ENCODE measurements at regions not wholly inside any gene's neighbourhood (a gene's known extent, or its start where the extent isn't known, plus 50 kb on each side); places are given as distances from the start of the nearest gene placed in this dataset.

GRCh38 chr6:150301846-150302519 is 66.8 kb upstream of the IYD start:
- no peaks in the 10 kb centered on the region for H4K20me1 ChIP-seq (ENCODE audit: insufficient read depth, low read length)
- H3K36me3 ChIP-seq (replicated peaks in 1 of 2; ENCODE audit: control insufficient read depth in 1 of 2, insufficient read depth in 2 of 2, low read length in 2 of 2) = no peaks in the 10 kb centered on the region
- TF ChIP-seq U2AF2 (IDR thresholded peaks at IDR 0.05; ENCODE audit: low read depth, low read length) (no peak), FOSL2 (CRISPR knock-in tag; IDR thresholded peaks at IDR 0.05) (peak; percentile 43)
- H3K4me1 ChIP-seq (ENCODE audit: insufficient read depth, low read length) = no peaks in the 10 kb centered on the region
- in situ Hi-C loops (cut with HindIII; ENCODE audit: extremely low pct_ligation_motif_present, low pct_unique_long_range_greater_than_20kb) (no loop called here), intact Hi-C loops (cut with micrococcal nuclease; ENCODE audit: unreplicated experiment) (no loop called here)
- DNase-seq (ENCODE audit: low spot score) = peak; percentile 2
- peaks cover 5 to 23% of the 10 kb centered on the region in 2 experiments; a peak in 2 of 5 replicates for H3K27me3 ChIP-seq (ENCODE audit: control insufficient read depth in 1 of 2, insufficient read depth in 2 of 2, low read length in 2 of 2)
- no peaks in the 10 kb centered on the region for H3K79me2 ChIP-seq (ENCODE audit: insufficient read depth, low read length)
- CTCF ChIA-PET (ENCODE audit: low intra/inter-chr PET ratio, low total read pairs) = no interaction called here
- H3K9me3 ChIP-seq (ENCODE audit: low read length) = peaks cover 13% of the 10 kb centered on the region
- no peak overlapping the region for H3K4me3 ChIP-seq (replicated peaks in 1 of 3; ENCODE audit: insufficient read depth in 1 of 3, low read depth in 2 of 3, low read length in 3 of 3)
- 40% methylated on average over 6 of the region's 6 CpGs for WGBS (ENCODE audit: low lambda C conversion rate)
- no TSS peak for BruUV-seq (replicated peaks)
- H3K27ac ChIP-seq (ENCODE audit: extremely low read length, insufficient read depth, low read length) = no peak overlapping the region
- H3K4me2 ChIP-seq (ENCODE audit: low read depth, low read length) = no peak overlapping the region
- no peak for FAIRE-seq
- H2AFZ ChIP-seq (ENCODE audit: low read length) = no peak overlapping the region
- H3K9ac ChIP-seq (ENCODE audit: insufficient read depth, low read depth, low read length) = no peak overlapping the region
- ATAC-seq = peak; percentile 59
- POLR2A ChIA-PET = no interaction called here

GRCh38 chr6:150302520-150303176 is 66.2 kb upstream of the IYD start:
- POLR2A ChIA-PET = no interaction called here
- DNase-seq (ENCODE audit: low spot score) (no peak), FAIRE-seq (no peak), ATAC-seq (peak; percentile 38; the same call in 2 of the 3 replicates)
- intact Hi-C loops (cut with micrococcal nuclease; ENCODE audit: unreplicated experiment) = no loop called here
- H3K27me3 ChIP-seq (ENCODE audit: control insufficient read depth in 1 of 2, insufficient read depth in 2 of 2, low read length in 2 of 2) = peaks cover 5 to 23% of the 10 kb centered on the region in 2 experiments; a peak in 2 of 5 replicates
- no peak overlapping the region for H3K9ac ChIP-seq (ENCODE audit: insufficient read depth, low read depth, low read length)
- no peaks in the 10 kb centered on the region for H3K4me1 ChIP-seq (ENCODE audit: insufficient read depth, low read length)
- H3K9me3 ChIP-seq (ENCODE audit: low read length) = peaks cover 6% of the 10 kb centered on the region
- no peaks in the 10 kb centered on the region for H3K79me2 ChIP-seq (ENCODE audit: insufficient read depth, low read length)
- no peak overlapping the region for H3K27ac ChIP-seq (ENCODE audit: extremely low read length, insufficient read depth, low read length)
- WGBS (ENCODE audit: low lambda C conversion rate) = 0% methylated on average over 6 of the region's 7 CpGs
- H3K36me3 ChIP-seq (replicated peaks in 1 of 2; ENCODE audit: control insufficient read depth in 1 of 2, insufficient read depth in 2 of 2, low read length in 2 of 2) = no peaks in the 10 kb centered on the region
- H3K4me3 ChIP-seq (replicated peaks in 1 of 3; ENCODE audit: insufficient read depth in 1 of 3, low read depth in 2 of 3, low read length in 3 of 3) = no peak overlapping the region
- H4K20me1 ChIP-seq (ENCODE audit: insufficient read depth, low read length) = no peaks in the 10 kb centered on the region
- in situ Hi-C loops (cut with HindIII; ENCODE audit: extremely low pct_ligation_motif_present, low pct_unique_long_range_greater_than_20kb) = no loop called here
- no peak overlapping the region for H3K4me2 ChIP-seq (ENCODE audit: low read depth, low read length)
- CTCF ChIA-PET (ENCODE audit: low intra/inter-chr PET ratio, low total read pairs) = no interaction called here
- no peak overlapping the region for H2AFZ ChIP-seq (ENCODE audit: low read length)
- no TSS peak for BruUV-seq (replicated peaks)
- TF ChIP-seq HNF4A (CRISPR knock-in tag; IDR thresholded peaks at IDR 0.05) (no peak), PHF20 (CRISPR knock-in tag; IDR thresholded peaks at IDR 0.05) (no peak), PRDM15 (CRISPR knock-in tag; IDR thresholded peaks at IDR 0.05) (no peak)
